ENCODE measurements at regions not wholly inside any gene's neighbourhood (a gene's known extent, or its start where the extent isn't known, plus 50 kb on each side); places are given as distances from the start of the nearest gene placed in this dataset.

DNA sequence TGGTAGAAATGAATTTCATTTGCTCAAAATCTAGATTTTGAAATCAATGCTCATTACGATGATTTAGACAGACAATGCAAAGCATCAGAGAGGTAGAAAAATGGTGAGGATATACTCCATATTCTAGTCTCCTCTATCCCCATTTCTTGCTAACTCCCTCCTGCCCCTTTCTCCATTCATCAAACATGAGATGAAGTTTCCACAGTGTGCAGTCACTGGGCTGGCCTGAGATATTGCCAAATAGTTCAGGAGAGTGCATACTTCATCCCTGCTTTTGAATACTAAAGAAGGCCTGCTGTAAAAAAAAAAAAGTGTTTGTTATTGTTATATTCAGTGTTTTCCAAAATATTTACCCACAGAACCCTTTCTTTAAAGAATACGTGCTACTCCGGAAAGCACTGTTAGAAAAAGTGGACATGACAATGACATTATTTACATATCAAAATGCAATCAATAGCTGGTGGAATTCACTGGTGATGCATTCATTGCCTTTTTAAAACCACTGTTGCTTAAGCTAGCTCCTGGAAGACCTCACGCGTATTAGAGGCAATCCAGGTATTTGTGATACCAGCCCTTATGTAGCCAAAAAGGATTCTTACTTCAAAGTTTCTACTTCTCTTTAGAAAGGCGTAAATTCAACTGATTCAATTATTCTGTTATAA, 247.6 kb upstream of the SOX2 start:
- ATAC-seq (ENCODE audit: low FRiP score in 2 of 2) (no peak), DNase-seq (no peak)
- 76 to 89% methylated on average over 6 of the region's 6 CpGs for WGBS, 2 donors
- H3K27me3 ChIP-seq, result no peaks in the 10 kb centered on the region
- no peaks in the 10 kb centered on the region for H3K9me3 ChIP-seq
- H3K4me1 ChIP-seq, result no peaks in the 10 kb centered on the region
- no peak for TF ChIP-seq POLR2AphosphoS5 (IDR thresholded peaks at IDR 0.05)
- TF ChIP-seq, protein P1, sequence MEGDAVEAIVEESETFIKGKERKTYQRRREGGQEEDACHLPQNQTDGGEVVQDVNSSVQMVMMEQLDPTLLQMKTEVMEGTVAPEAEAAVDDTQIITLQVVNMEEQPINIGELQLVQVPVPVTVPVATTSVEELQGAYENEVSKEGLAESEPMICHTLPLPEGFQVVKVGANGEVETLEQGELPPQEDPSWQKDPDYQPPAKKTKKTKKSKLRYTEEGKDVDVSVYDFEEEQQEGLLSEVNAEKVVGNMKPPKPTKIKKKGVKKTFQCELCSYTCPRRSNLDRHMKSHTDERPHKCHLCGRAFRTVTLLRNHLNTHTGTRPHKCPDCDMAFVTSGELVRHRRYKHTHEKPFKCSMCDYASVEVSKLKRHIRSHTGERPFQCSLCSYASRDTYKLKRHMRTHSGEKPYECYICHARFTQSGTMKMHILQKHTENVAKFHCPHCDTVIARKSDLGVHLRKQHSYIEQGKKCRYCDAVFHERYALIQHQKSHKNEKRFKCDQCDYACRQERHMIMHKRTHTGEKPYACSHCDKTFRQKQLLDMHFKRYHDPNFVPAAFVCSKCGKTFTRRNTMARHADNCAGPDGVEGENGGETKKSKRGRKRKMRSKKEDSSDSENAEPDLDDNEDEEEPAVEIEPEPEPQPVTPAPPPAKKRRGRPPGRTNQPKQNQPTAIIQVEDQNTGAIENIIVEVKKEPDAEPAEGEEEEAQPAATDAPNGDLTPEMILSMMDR (IDR thresholded peaks at IDR 0.05), result no peak
- TF ChIP-seq POLR2A (IDR thresholded peaks at IDR 0.05), result no peak
- no peak for TF ChIP-seq EP300 (IDR thresholded peaks at IDR 0.05)
- H3K27ac ChIP-seq, result no peak overlapping the region
- no peak overlapping the region for H3K4me3 ChIP-seq
- no peaks in the 10 kb centered on the region for H3K36me3 ChIP-seq

DNA sequence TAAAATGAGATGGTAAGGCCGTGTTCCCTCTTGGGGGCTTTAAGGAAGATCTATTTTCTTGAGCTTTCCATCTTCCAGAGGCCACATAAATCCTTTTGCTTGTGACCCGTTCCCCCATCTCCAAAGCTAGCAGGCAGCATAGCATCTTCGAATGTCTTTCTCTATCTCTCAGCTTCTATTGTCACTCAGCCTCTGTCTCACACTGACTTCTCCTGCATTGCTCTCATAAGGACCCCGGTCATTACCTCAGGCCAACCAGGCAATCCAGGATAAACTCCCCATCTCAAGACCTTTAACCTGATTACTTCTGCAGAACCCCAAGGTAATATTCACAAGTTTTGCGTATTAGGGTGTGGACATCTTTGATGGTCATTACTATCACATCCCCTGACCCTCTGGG, 250.3 kb upstream of the SOX2 start:
- 89 to 93% methylated on average over 5 of the region's 5 CpGs for WGBS, 2 donors
- ATAC-seq (ENCODE audit: low FRiP score in 2 of 2) (no peak), DNase-seq (no peak)
- Histone ChIP-seq H3K27ac (no peak overlapping the region), H3K9me3 (no peaks in the 10 kb centered on the region), H3K4me1 (no peaks in the 10 kb centered on the region), H3K36me3 (no peaks in the 10 kb centered on the region), H3K27me3 (no peaks in the 10 kb centered on the region), H3K4me3 (no peak overlapping the region)
- TF ChIP-seq POLR2AphosphoS5 (IDR thresholded peaks at IDR 0.05), result no peak
- no peak for TF ChIP-seq EP300 (IDR thresholded peaks at IDR 0.05)
- TF ChIP-seq, protein P1 (IDR thresholded peaks at IDR 0.05), result no peak
- TF ChIP-seq POLR2A (IDR thresholded peaks at IDR 0.05), result no peak

DNA sequence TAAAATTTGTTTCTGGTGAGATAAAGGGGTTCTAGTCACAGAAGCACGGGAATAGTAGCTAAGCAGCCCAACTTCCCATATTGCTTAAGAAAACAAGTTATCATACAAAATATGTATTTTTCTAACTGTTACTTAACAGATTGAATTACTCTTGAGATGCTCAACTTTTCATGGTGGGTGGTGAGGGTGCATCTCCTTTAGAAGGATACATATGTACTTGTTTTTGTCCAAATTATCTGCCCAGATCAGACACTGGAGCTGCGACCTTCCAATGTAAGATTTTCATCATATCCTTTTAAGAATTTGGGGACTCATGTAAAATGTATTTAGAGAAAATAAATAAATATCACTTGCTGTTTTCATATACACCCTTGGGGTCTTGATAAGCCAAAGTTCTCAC, 252.2 kb upstream of the SOX2 start:
- Histone ChIP-seq H3K9me3 (no peaks in the 10 kb centered on the region), H3K4me3 (no peak overlapping the region), H3K27me3 (no peaks in the 10 kb centered on the region), H3K27ac (no peak overlapping the region), H3K36me3 (no peaks in the 10 kb centered on the region), H3K4me1 (no peaks in the 10 kb centered on the region)
- ATAC-seq (ENCODE audit: low FRiP score in 2 of 2), result no peak
- DNase-seq, result no peak
- 83 to 98% methylated on average over 2 of the region's 2 CpGs for WGBS, 2 donors
- TF ChIP-seq, protein P1 (IDR thresholded peaks at IDR 0.05), result no peak
- TF ChIP-seq POLR2AphosphoS5 (IDR thresholded peaks at IDR 0.05) (no peak), EP300 (IDR thresholded peaks at IDR 0.05) (no peak), POLR2A (IDR thresholded peaks at IDR 0.05) (no peak)

DNA sequence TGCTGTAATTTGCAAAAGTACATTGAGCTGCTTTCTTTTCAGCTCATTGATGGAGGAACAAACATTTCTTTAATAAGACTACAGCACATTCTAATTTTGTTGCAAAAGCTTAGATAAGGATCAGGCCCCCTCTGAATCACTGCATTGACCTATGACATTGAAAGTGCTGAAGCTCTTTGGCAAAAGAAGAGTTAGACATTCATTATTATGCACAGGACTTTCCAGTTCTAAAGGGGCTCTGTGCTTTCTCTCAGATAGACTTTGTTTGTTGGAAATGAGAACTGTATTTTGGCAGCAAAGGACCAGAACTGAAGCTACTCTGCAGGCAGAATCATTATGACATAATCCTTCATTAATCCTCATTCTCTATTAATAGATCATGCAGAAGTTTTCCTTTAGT, 252.9 kb upstream of the SOX2 start:
- TF ChIP-seq POLR2A (IDR thresholded peaks at IDR 0.05) (no peak), POLR2AphosphoS5 (IDR thresholded peaks at IDR 0.05) (no peak), EP300 (IDR thresholded peaks at IDR 0.05) (no peak)
- TF ChIP-seq, protein P1 (IDR thresholded peaks at IDR 0.05), result no peak
- ATAC-seq (ENCODE audit: low FRiP score in 2 of 2) (no peak), DNase-seq (no peak)
- no peaks in the 10 kb centered on the region for H3K36me3 ChIP-seq
- H3K9me3 ChIP-seq, result no peaks in the 10 kb centered on the region
- no peaks in the 10 kb centered on the region for H3K4me1 ChIP-seq
- no peak overlapping the region for H3K27ac ChIP-seq
- H3K27me3 ChIP-seq, result no peaks in the 10 kb centered on the region
- H3K4me3 ChIP-seq, result no peak overlapping the region

DNA sequence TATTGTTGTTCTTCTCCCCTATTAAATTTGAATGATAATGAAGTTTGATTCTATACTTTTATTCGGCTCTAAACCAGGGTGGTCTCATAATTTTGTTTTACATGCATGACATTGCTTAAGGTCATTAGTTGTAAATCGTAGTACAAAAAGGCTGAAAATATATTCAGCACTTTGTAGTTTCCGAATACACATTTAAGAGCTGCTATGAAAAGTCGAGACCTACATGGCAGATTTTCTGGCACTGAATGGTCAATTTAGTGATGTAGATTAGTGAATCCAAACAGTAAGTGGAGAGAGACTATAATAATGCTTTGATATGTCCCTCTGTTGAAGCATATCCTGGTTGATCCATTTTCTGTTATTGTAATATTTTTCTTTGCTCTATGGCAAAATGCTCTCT, 254.0 kb upstream of the SOX2 start:
- H3K4me1 ChIP-seq, result no peaks in the 10 kb centered on the region
- H3K9me3 ChIP-seq, result no peaks in the 10 kb centered on the region
- 86 to 87% methylated on average over 4 of the region's 4 CpGs for WGBS, 2 donors
- H3K36me3 ChIP-seq, result no peaks in the 10 kb centered on the region
- no peak overlapping the region for H3K27ac ChIP-seq
- DNase-seq (no peak), ATAC-seq (ENCODE audit: low FRiP score in 2 of 2) (no peak)
- TF ChIP-seq EP300 (IDR thresholded peaks at IDR 0.05) (no peak), POLR2AphosphoS5 (IDR thresholded peaks at IDR 0.05) (no peak), POLR2A (IDR thresholded peaks at IDR 0.05) (no peak)
- TF ChIP-seq, protein P1 (IDR thresholded peaks at IDR 0.05), result no peak
- H3K4me3 ChIP-seq, result no peak overlapping the region
- no peaks in the 10 kb centered on the region for H3K27me3 ChIP-seq

Measured in upper lobe of left lung (tissue), 6 donors.